ENCODE measurements at regions not wholly inside any gene's neighbourhood (a gene's known extent, or its start where the extent isn't known, plus 50 kb on each side); places are given as distances from the start of the nearest gene placed in this dataset.
A peak's percentile ranks its signal among the peaks of the same experiment; 100 is the strongest.

- peak; percentile 49 for DNase-seq
- peaks cover 0 to 7% of the 10 kb centered on the region in 2 experiments; a peak in 2 of 4 replicates for H3K4me1 ChIP-seq (ENCODE audit: control insufficient read depth in 1 of 2, insufficient read depth in 2 of 2, low read depth in 1 of 2, low read length in 1 of 2)
- H3F3A ChIP-seq (replicated peaks; ENCODE audit: insufficient read depth) = no peaks in the 10 kb centered on the region
- H3K4me2 ChIP-seq = no peak overlapping the region
- CTCF ChIA-PET = interaction anchor here (1.1 to 2.3 kb wide), 4 partner anchors 14 to 183 kb away, joined by 3 to 7 read pairs (median 4); no protein-coding TSS in a partner anchor
- no peaks in the 10 kb centered on the region for H3K79me2 ChIP-seq (ENCODE audit: insufficient read depth)
- H3K36me3 ChIP-seq (replicated peaks in 1 of 2; ENCODE audit: control insufficient read depth in 1 of 2, insufficient read depth in 2 of 2, low read length in 1 of 2) = no peaks in the 10 kb centered on the region
- no peak for TF ChIP-seq CHD2 (IDR thresholded peaks at IDR 0.05; ENCODE audit: low read length, partially characterized antibody)
- TF ChIP-seq RAD21 (IDR thresholded peaks at IDR 0.05; ENCODE audit: low read length) = 0 out of 2 replicates have a peak, but pooled peaks have one; percentile 5
- H4K20me1 ChIP-seq (ENCODE audit: insufficient read depth) = no peaks in the 10 kb centered on the region
- H3K9me3 ChIP-seq = no peaks in the 10 kb centered on the region
- H2AFZ ChIP-seq (ENCODE audit: low read depth) = no peak overlapping the region
- no peaks in the 10 kb centered on the region for H3K9me2 ChIP-seq
- no peak overlapping the region for H3K4me3 ChIP-seq (ENCODE audit: low read depth in 2 of 2, low read length in 1 of 2)
- no peaks in the 10 kb centered on the region; the same call in 1 of the 2 replicates for H3K27me3 ChIP-seq (ENCODE audit: insufficient read depth)
- H3K9ac ChIP-seq = no peak overlapping the region
- WGBS (ENCODE audit: low lambda C conversion rate) = 25% methylated on average over 3 of the region's 3 CpGs
- POLR2A ChIA-PET = interaction anchor here (1.1 kb wide), 2 partner anchors 48 to 75 kb away, joined by 3 to 4 read pairs; no protein-coding TSS in a partner anchor
- peak overlapping the region in 1 of 2 experiments; percentile 94; a peak in 2 of 4 replicates for H3K27ac ChIP-seq (ENCODE audit: low read depth in 2 of 2, low read length in 1 of 2)
Observed at GRCh38 chr20:51204051-51204715, 181.3 kb upstream of the KCNG1 start.

DNA sequence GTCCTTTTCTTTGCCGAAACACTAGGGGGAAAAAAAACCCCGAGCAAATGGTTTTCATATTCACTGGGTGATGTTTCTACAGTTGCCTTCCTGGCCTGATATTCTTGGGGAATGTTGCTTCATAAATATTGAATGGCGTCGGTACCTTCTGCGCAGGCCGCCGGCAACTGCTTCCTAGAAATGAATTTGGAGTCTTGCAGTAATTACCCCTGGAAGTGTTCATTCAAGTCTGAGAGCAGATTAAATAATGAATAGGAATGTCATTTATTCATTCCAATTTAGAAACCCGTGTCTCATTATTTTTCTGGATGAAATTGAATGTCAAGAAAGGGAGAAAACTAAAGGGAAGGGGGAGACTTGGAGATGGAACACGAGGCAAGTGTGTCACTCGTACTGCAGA is 179.4 kb upstream of the KCNG1 start:
- Histone ChIP-seq H3K79me2 (ENCODE audit: insufficient read depth) (no peaks in the 10 kb centered on the region), H3K9me2 (no peaks in the 10 kb centered on the region), H3K27me3 (ENCODE audit: insufficient read depth) (no peaks in the 10 kb centered on the region; the same call in 1 of the 2 replicates), H3K4me3 (ENCODE audit: low read depth in 2 of 2, low read length in 1 of 2) (no peak overlapping the region), H3K27ac (ENCODE audit: low read depth in 2 of 2, low read length in 1 of 2) (no peak overlapping the region), H4K20me1 (ENCODE audit: insufficient read depth) (no peaks in the 10 kb centered on the region), H3K4me2 (no peak overlapping the region), H2AFZ (ENCODE audit: low read depth) (no peak overlapping the region), H3K36me3 (replicated peaks in 1 of 2; ENCODE audit: control insufficient read depth in 1 of 2, insufficient read depth in 2 of 2, low read length in 1 of 2) (no peaks in the 10 kb centered on the region), H3F3A (replicated peaks; ENCODE audit: insufficient read depth) (no peaks in the 10 kb centered on the region), H3K9me3 (no peaks in the 10 kb centered on the region), H3K9ac (no peak overlapping the region), H3K4me1 (ENCODE audit: control insufficient read depth in 1 of 2, insufficient read depth in 2 of 2, low read depth in 1 of 2, low read length in 1 of 2) (peaks cover 0 to 9% of the 10 kb centered on the region in 2 experiments; a peak in 2 of 4 replicates)
- CTCF ChIA-PET = no interaction called here
- 64% methylated on average over 10 of the region's 10 CpGs for WGBS (ENCODE audit: low lambda C conversion rate)
- POLR2A ChIA-PET = no interaction called here
- no peak for TF ChIP-seq TCF12 (IDR thresholded peaks at IDR 0.05)
- TF ChIP-seq TEAD4 (IDR thresholded peaks at IDR 0.05; ENCODE audit: borderline replicate concordance, insufficient read depth) = no peak
- no peak for TF ChIP-seq RXRA (IDR thresholded peaks at IDR 0.05; ENCODE audit: borderline replicate concordance, low read depth)
- no peak for TF ChIP-seq GABPA (IDR thresholded peaks at IDR 0.05; ENCODE audit: low read depth)
- no peak for TF ChIP-seq USF2 (IDR thresholded peaks at IDR 0.05; ENCODE audit: borderline replicate concordance, low read depth, low read length)
- TF ChIP-seq EZH2phosphoT487 (IDR thresholded peaks at IDR 0.05; ENCODE audit: borderline replicate concordance, low read depth) = no peak
- TF ChIP-seq JUND (IDR thresholded peaks at IDR 0.05) = no peak
- TF ChIP-seq MXI1 (IDR thresholded peaks at IDR 0.05; ENCODE audit: low read depth, low read length) = no peak
- TF ChIP-seq RCOR1 (IDR thresholded peaks at IDR 0.05; ENCODE audit: low read length) = no peak
- TF ChIP-seq, protein P1, sequence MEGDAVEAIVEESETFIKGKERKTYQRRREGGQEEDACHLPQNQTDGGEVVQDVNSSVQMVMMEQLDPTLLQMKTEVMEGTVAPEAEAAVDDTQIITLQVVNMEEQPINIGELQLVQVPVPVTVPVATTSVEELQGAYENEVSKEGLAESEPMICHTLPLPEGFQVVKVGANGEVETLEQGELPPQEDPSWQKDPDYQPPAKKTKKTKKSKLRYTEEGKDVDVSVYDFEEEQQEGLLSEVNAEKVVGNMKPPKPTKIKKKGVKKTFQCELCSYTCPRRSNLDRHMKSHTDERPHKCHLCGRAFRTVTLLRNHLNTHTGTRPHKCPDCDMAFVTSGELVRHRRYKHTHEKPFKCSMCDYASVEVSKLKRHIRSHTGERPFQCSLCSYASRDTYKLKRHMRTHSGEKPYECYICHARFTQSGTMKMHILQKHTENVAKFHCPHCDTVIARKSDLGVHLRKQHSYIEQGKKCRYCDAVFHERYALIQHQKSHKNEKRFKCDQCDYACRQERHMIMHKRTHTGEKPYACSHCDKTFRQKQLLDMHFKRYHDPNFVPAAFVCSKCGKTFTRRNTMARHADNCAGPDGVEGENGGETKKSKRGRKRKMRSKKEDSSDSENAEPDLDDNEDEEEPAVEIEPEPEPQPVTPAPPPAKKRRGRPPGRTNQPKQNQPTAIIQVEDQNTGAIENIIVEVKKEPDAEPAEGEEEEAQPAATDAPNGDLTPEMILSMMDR (IDR thresholded peaks at IDR 0.05) = no peak
- TF ChIP-seq ELF1 (IDR thresholded peaks at IDR 0.05) = no peak
- DNase-seq = no peak

All from SK-N-SH (cell line).